Raji (cell line): ENCODE measurements at regions not wholly inside any gene's neighbourhood (a gene's known extent, or its start where the extent isn't known, plus 50 kb on each side); places are given as distances from the start of the nearest gene placed in this dataset.

Experiments used
- POLR2A ChIP-seq: IDR thresholded peaks from 2 replicates; pipeline ENCODE4 v1.6.1; 2011; ENCODE audit warnings: low read depth, low read length, control low read depth; ENCODE audit not compliant: insufficient read depth

DNA sequence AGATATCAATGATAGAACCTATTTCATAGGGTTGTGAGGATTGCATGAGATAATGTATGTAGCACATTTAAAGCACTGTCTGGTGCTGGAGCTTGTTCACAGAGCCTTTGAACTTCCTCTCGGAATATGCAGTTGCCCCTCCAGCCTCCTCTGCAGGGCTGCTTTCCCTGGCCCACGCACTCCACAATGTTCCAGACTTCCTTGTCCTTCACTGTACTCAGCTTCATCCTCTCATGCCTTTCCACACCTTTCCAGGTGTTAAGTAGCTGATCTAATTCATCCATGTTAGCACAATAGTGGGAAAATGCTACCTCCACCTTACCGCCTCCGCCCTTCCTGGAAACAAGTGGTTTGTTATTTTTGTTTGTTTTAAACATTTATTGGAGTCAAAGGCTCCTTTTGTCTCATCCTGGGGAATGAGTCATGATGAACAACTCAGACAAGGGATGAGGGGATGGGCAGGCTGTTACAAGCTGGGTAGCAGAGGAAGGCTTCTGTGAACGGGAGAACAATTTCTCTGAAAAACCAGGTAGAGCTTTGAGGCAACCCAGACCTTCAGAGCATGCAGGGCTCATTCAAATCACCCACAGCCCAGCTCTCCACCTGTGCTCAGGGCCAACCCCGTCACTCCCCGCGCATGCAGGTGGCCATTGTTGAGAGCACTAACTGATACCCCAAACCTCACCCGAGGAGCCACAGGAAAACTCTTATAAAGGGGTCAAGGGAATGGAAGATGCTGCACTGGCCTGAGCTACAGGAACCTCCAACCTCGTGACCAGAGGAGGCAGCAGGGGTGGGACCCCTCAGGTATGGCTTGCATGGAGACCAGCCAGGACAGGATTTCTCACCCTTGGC is 84.9 kb upstream of the TBL1X start:
- no peak for TF ChIP-seq POLR2A

DNA sequence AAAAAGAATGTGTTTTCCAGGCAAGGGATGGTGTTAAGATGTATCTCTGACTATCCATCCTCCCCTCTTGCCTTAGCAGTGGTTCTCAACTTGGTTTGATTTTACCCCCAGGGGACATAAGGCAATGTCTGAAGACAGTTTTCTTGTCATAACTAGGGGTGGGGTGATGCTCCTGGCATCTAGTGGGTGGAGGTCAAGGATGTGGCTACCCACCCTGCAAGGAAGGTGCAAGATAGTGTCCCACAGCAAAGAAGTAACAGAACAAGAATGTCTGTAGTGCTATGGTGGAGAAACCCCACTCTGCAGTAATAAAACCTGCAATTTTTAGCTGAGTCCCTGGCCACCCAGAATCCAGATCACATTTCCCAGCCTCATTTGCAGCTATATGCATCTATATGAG is 81.2 kb upstream of the TBL1X start:
- no peak for TF ChIP-seq POLR2A

DNA sequence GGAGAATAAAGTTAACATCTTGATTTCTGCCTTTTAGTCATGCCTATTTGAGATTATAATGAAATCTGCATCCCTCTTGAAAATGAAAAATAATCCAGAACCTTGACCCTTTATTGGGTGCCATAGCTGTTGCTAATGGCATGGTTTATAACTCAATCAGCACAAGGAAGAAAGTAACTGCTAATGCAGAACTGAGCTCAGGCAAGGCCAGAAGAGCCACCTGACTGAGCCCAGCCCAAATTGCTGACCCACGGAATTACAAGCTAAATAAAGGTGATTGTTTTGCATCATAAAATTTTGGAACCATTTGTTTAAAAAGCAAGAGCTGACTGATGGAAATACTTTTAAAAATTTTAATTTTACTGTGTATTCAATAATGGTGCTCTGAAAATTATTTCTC is 76.4 kb upstream of the TBL1X start:
- no peak for TF ChIP-seq POLR2A

DNA sequence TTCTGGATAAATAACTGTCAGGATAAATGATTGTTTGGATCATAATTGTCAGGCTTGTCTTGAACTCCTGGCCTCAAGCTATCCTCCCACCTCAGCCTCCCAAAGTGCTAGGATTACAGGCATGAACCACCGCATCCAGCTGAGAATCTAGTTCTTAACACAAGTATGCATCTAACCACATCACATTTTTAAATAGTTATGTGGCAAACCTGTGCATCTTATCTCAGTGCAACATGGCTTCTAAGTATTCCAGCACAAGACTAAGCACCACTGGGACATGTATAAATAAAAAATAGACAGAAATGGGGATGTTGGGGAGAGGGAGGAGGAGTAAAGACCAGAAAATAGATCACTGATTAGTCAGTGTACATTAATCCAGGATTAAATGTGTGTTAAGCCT is 74.7 kb upstream of the TBL1X start:
- no peak for TF ChIP-seq POLR2A

DNA sequence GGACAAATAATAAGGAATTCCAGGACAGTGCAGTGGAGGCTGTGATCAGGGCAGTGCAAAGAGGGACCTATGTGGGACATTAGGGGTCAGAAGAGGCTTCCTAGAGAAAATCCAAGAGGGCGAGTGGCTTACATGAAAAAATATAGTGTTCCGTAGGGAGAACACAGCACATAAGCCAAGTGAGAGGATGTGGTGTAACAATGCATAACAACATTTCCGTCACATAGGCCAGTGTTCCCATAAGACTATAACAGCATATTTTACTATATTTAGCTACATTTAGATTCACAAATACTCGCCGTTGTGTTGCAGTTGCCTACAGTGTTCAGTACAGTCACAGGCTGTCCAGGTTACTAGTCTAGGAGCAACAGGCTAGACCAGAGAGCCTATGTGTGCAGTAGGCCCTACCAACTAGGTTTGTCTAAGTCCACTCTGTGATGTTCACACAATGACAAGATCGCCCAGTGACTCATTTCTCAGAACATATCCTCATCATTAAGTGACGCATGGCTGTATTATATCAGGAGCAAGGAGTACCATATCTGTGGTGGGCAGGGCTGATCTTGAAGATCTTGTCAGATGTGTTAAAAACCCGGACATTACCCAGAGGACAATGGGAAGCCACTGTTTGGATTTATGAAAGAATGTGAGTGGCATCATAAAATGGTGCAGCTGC is 74.0 kb upstream of the TBL1X start:
- TF ChIP-seq POLR2A, result no peak

DNA sequence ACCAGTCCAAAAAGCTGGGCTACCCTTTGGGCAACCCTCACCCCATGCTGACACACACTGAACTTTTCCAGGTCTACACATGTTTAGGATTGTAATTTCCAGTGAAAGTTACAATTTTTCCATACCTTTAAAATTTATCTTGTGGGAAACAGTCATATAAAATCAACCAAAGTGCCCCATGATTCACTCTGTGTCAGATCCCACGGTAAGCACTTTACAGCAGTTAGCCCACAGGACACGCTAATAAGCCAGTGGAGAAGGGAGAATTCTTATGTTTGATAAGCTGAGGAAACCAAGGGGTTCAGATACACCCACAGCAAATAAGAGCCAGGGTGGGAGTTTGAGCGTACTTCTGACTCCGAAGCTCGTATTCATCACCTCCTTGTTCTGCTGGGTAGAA is 72.4 kb upstream of the TBL1X start:
- no peak for TF ChIP-seq POLR2A

DNA sequence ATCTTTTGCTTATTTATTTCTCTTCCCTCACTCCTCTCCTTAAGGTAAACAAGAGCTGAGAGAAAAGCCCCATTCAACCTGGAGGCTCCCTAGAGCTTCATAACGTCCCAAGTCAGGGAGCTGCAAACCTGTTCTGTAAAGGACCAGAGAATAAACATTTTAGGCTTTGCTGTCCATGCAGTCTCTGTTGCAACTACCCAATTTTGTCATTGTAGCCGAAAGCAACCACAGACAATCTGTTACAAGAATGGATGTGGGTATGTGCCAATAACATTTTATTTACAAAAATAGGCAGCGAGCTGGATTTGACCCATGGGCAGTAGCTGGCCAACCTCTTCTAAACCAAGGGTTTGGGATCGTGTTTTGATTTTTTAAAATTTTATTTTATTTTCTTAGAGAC is 71.3 kb upstream of the TBL1X start:
- no peak for TF ChIP-seq POLR2A

DNA sequence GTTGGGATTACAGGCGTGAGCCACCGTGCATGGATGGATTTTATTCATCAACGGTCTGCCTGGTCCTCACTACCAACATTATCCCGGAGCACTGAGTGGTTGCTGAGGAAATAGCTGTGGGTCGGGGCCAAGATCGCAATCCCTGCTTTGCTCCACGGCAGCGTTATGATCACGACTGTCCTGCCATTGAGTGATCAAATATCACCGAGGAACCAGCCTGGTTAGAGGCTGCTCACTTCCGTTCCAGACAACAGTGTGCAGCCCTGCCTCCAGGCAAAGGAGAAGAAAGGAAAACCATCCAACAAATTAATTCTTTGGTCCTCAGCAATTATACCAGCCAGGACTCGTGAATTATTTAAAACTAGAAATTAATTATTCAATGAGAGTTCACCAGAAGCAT is 70.6 kb upstream of the TBL1X start:
- TF ChIP-seq POLR2A, result no peak

DNA sequence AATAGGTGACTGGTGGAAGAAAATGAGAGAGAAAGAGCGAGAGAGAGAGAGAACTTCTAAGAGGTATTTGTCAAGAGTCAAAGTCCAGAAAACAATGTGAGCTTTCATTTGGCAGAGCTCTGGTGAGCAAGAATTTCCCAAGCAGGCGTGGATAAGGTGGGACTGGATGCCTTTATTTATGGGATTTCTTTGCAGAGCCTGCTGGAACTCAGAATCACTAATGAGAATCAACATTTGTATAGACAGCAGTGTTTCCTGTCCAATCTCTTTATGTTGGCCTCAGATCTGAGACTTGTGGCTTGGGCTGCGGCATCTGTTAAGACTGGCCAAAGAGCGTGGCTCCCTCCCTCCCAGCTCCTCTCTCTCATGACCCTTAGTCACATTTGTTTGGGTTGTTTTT is 67.9 kb upstream of the TBL1X start:
- no peak for TF ChIP-seq POLR2A

DNA sequence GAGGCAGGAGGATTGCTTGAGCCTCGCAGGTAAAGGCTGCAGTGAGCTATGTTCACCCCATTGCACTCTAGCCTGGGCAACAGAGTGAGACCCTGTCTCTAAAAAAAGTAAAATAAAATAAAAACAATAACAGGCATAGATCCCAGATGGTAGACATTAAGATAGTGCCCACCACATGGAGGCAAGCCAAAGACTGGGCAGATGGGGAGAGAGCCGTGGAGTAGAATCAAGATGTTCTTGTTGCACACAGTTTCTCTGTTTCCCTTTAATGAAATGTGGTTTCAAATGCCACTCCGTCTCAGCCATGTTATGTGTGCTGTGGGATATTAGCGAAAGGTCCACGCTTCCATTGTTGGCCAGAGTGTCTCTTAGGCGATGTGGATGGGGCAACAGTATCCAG is 63.8 kb upstream of the TBL1X start:
- TF ChIP-seq POLR2A, result no peak

DNA sequence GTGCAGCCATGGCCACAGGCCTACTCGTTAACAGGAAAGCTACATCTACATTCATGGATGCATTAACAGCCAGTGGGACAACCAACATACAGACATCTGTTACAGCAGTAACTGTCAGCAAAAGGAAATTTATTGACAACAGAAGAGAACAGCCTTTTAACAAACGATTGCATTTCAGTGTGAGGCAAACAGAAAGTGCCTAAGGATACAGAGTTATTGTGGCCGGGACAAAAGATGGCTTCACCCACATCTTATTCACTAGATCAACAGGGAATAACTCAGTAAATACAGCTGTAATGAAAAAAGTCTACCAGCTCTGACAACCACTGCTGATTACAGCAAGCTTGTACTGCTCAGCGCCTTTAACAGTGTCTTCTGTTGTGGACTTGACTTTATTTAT is 61.5 kb upstream of the TBL1X start:
- TF ChIP-seq POLR2A, result no peak

DNA sequence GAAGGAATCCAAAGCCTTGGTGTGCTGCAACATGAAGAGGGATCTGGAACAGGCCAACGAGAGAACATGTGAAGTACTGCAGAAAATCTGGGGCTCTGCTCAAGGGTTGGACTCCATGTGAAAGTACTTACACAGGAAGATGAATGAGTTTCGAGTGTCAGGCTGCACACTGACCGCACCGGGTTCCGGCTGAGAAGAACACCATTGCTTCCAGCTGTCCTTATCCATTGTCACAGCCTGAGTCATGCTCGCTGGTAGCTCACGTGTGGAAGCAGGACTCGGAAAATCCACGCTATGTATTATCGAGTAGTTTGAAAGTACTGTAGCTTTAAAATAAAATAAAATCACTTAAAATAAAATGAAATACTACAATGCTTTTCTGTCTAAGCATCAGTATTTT is 50.4 kb upstream of the TBL1X start:
- no peak for TF ChIP-seq POLR2A
